Activated T-cell treated with anti-CD3 and anti-CD28 coated beads, Interleukin-2, amount 50 U/mL, for 72 hours (primary cell): ENCODE measurements at regions not wholly inside any gene's neighbourhood (a gene's known extent, or its start where the extent isn't known, plus 50 kb on each side); places are given as distances from the start of the nearest gene placed in this dataset.
A peak's percentile ranks its signal among the peaks of the same experiment; 100 is the strongest.

Experiments
- ATAC-seq, 2 donors: fragments of 150-1000 bp; cut with Tn5 transposase; replicated peaks in 1 of 2; 2 replicates each; pipeline ENCODE4 v1.10.0; 2021; ENCODE audit warnings: moderate library complexity in 2 of 2, mild to moderate bottlenecking in 1 of 2
- DNase-seq, 2 donors: peaks; one replicate each; pipeline ENCODE4 v3.0.0; 2021 to 2022; ENCODE audit warnings: mixed read lengths in 1 of 2
- H3K27ac Mint-ChIP-seq: one replicate; pipeline ENCODE4 v1.8.0; 2022; ENCODE audit warnings: mild to moderate bottlenecking, moderate library complexity, mixed read lengths
- H3K27me3 Mint-ChIP-seq: one replicate; pipeline ENCODE4 v1.8.0; 2022; ENCODE audit warnings: low read depth, mixed read lengths
- H3K36me3 Mint-ChIP-seq, 2 donors: one replicate each; pipeline ENCODE4 v1.8.0; 2022; ENCODE audit warnings: mixed read lengths in 2 of 2, mild to moderate bottlenecking in 1 of 2; ENCODE audit not compliant: insufficient read depth in 2 of 2
- H3K4me1 Mint-ChIP-seq: one replicate; pipeline ENCODE4 v1.8.0; 2022; ENCODE audit warnings: low read depth, mixed read lengths
- H3K4me3 Mint-ChIP-seq, 2 donors: one replicate each; pipeline ENCODE4 v1.8.0; 2022; ENCODE audit warnings: mild to moderate bottlenecking in 2 of 2, mixed read lengths in 2 of 2, moderate library complexity in 2 of 2
- H3K9me3 Mint-ChIP-seq, 2 donors: one replicate each; pipeline ENCODE4 v1.8.0; 2022; ENCODE audit warnings: mixed read lengths in 2 of 2

DNA sequence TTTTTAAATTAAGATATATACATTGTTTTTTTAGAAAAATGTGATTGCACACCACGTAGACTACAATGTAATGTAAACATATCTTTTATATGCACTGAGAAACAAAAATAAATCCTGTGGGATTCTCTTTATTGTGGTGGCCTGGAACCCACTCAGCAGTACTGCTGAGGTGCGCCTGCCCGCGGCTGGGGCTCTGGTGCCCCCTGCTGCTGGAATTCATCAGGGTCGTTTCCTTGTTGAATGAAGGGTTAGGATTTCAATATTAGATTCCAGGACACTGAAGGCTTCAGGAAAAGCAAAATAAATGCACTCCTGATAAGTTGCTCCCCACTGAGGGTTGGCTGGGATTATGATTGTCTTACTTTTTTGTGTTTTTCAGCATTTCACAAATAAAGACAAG is 175.8 kb upstream of the GGTLC1 start:
- Mint-ChIP-seq H3K27me3 (no peaks in the 10 kb centered on the region), H3K36me3 (no peaks in the 10 kb centered on the region), H3K4me1 (no peaks in the 10 kb centered on the region), H3K4me3 (no peak overlapping the region), H3K9me3 (no peaks in the 10 kb centered on the region), H3K27ac (no peak overlapping the region)
- DNase-seq (peak; percentile 22 to 27), ATAC-seq (no peak)

- Mint-ChIP-seq H3K4me1 (no peaks in the 10 kb centered on the region), H3K4me3 (no peak overlapping the region), H3K27me3 (peaks cover 5% of the 10 kb centered on the region), H3K36me3 (no peaks in the 10 kb centered on the region), H3K27ac (no peak overlapping the region), H3K9me3 (no peaks in the 10 kb centered on the region)
- no peak for ATAC-seq
- DNase-seq: no peak
Measured at GRCh38 chr20:24163506-24163905, 174.9 kb upstream of the GGTLC1 start.

- no peaks in the 10 kb centered on the region for H3K9me3 Mint-ChIP-seq
- ATAC-seq: no peak
- peak in 1 of 2 donors; percentile 16 for DNase-seq
- no peaks in the 10 kb centered on the region for H3K36me3 Mint-ChIP-seq
- no peaks in the 10 kb centered on the region for H3K4me1 Mint-ChIP-seq
- H3K27me3 Mint-ChIP-seq: peaks cover 10% of the 10 kb centered on the region
- H3K4me3 Mint-ChIP-seq: no peak overlapping the region
- no peak overlapping the region for H3K27ac Mint-ChIP-seq
Measured at GRCh38 chr20:24160563-24161281, 172.1 kb upstream of the GGTLC1 start.

DNA sequence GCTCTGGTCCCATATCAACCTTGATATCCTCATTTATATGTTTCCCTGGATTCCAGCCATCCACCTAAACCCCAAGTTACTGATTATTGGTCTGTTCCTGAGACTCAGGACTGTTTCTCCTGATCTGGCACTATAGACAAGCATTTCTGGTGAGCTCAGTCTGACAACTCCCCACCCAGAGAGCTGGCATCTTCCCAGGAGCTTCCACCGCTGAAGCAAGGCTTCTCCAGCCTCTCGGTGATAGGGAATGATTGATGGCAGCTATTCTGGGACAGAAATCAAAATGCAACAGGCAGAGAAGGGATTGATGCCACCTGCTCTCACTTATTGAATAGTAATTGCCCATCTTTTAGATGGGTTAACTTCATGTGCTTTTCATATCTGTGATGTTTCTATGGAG is 169.7 kb upstream of the GGTLC1 start:
- H3K9me3 Mint-ChIP-seq: no peaks in the 10 kb centered on the region
- ATAC-seq: no peak
- H3K27ac Mint-ChIP-seq: no peak overlapping the region
- no peak overlapping the region for H3K4me3 Mint-ChIP-seq
- no peaks in the 10 kb centered on the region for H3K4me1 Mint-ChIP-seq
- DNase-seq: no peak
- no peaks in the 10 kb centered on the region for H3K36me3 Mint-ChIP-seq
- H3K27me3 Mint-ChIP-seq: peaks cover 10% of the 10 kb centered on the region

GRCh38 chr20:24157213-24157612 is 168.6 kb upstream of the GGTLC1 start:
- Mint-ChIP-seq H3K27me3 (peaks cover 10% of the 10 kb centered on the region), H3K4me1 (no peaks in the 10 kb centered on the region), H3K9me3 (no peaks in the 10 kb centered on the region), H3K27ac (no peak overlapping the region), H3K36me3 (no peaks in the 10 kb centered on the region), H3K4me3 (no peak overlapping the region)
- peak; percentile 12 to 18 for DNase-seq
- peak; percentile 24 to 83 for ATAC-seq

- Mint-ChIP-seq H3K4me3 (no peak overlapping the region), H3K4me1 (peaks cover 7% of the 10 kb centered on the region), H3K9me3 (peaks cover 0 to 3% of the 10 kb centered on the region in 2 donors), H3K36me3 (peaks cover 0 to 1% of the 10 kb centered on the region in 2 donors), H3K27ac (no peak overlapping the region), H3K27me3 (peaks cover 8% of the 10 kb centered on the region)
- ATAC-seq (no peak), DNase-seq (no peak)
Measured at GRCh38 chr20:24153101-24154040, 164.8 kb upstream of the GGTLC1 start.

DNA sequence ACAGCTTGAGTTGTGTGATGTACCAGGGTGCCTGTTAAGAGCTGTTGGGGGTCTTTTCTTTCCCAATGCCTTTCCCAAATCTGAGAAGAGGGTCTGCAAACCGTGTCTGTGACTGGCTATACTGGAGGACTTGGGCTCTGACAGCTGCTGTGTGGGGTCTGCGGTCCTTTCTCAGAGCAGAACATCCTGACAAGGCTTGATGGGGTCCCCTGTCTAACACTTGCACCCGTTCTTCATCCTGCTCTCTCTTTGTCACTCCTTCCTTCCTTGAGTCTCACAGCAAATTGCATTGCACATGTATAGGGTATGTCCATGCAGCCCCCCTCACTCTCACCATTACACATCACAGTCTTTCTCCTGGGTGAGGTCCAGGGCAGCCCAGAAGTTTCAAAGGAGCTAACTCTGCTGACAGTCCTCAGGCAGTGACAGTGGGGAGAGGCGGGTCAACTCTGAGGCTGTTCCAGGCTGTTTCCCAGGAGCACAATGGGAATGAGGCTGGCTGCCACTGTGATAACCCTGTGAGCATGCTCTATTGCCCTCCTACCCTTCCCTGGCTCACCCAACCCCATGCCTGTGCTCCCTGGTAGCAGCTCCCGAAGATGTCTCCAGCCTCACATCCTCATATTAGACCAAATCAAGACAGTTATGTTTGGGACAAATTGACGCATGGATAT is 163.2 kb upstream of the GGTLC1 start:
- DNase-seq: no peak
- no peak overlapping the region for H3K27ac Mint-ChIP-seq
- peaks cover 0 to 3% of the 10 kb centered on the region in 2 donors for H3K9me3 Mint-ChIP-seq
- no peak for ATAC-seq
- peaks cover 14% of the 10 kb centered on the region for H3K27me3 Mint-ChIP-seq
- no peak overlapping the region for H3K4me3 Mint-ChIP-seq
- peaks cover 15% of the 10 kb centered on the region for H3K4me1 Mint-ChIP-seq
- H3K36me3 Mint-ChIP-seq: peaks cover 0 to 1% of the 10 kb centered on the region in 2 donors

- H3K4me3 Mint-ChIP-seq: no peak overlapping the region
- peaks cover 15% of the 10 kb centered on the region for H3K4me1 Mint-ChIP-seq
- no peak overlapping the region for H3K27ac Mint-ChIP-seq
- H3K9me3 Mint-ChIP-seq: peaks cover 0 to 3% of the 10 kb centered on the region in 2 donors
- peaks cover 20% of the 10 kb centered on the region for H3K27me3 Mint-ChIP-seq
- DNase-seq: no peak
- H3K36me3 Mint-ChIP-seq: peaks cover 0 to 1% of the 10 kb centered on the region in 2 donors
- ATAC-seq: no peak
Measured at GRCh38 chr20:24150406-24150805, 161.8 kb upstream of the GGTLC1 start.

DNA sequence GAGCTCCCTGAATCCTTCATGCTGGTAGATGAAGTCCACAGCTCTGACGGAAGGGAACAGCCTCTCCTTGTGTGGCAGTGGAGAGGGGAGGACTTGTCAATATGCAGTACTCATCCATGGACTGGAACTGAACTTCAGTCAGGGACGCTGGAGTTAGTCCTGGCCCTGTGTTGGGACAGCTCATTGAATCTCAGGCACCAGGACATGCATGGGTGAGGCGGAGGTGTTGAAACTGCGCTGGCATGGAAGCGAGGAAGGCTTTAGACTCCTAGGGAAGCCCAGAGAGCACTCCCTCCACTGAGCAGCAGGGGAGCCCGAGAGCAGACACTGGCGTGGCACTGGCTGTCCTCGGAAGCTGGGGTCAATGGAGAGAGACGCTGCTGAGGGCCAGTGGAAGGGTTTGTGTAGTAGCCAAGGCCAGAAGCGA is 161.3 kb upstream of the GGTLC1 start:
- ATAC-seq (peak in 1 of 2 donors; percentile 39), DNase-seq (peak in 1 of 2 donors; percentile 8)
- Mint-ChIP-seq H3K27ac (no peak overlapping the region), H3K4me1 (peaks cover 15% of the 10 kb centered on the region), H3K27me3 (peaks cover 20% of the 10 kb centered on the region), H3K9me3 (peaks cover 0 to 3% of the 10 kb centered on the region in 2 donors), H3K4me3 (no peak overlapping the region), H3K36me3 (peaks cover 0 to 1% of the 10 kb centered on the region in 2 donors)

DNA sequence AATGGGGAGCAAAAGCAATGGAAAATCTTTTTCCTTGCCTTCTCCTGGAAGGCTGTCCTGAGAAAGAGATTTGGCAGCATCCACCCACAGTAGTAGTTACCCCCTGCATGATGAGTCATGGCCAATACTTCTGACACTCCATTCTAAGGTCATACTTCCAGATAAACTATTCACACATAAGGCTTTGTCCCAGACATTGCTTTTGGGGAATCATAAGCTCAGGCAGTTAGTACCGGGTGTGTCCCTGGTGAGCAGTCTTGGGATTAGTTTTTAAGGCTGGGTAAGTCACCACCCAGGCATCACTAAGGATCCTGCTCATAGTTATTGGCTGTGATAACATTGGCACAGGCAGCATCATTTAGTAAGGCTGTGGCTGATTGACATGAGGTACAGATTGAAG is 160.6 kb upstream of the GGTLC1 start:
- Mint-ChIP-seq H3K36me3 (peaks cover 0 to 1% of the 10 kb centered on the region in 2 donors), H3K4me1 (peaks cover 15% of the 10 kb centered on the region), H3K27me3 (peaks cover 20% of the 10 kb centered on the region), H3K4me3 (no peak overlapping the region), H3K9me3 (peaks cover 0 to 3% of the 10 kb centered on the region in 2 donors), H3K27ac (no peak overlapping the region)
- ATAC-seq (no peak), DNase-seq (no peak)

GRCh38 chr20:24148372-24148771 is 159.8 kb upstream of the GGTLC1 start:
- Mint-ChIP-seq H3K36me3 (peaks cover 0 to 1% of the 10 kb centered on the region in 2 donors), H3K4me3 (no peak overlapping the region), H3K4me1 (peaks cover 15% of the 10 kb centered on the region), H3K27ac (peak overlapping the region; percentile 41), H3K27me3 (peaks cover 20% of the 10 kb centered on the region), H3K9me3 (peaks cover 0 to 3% of the 10 kb centered on the region in 2 donors)
- ATAC-seq (peak; percentile 53 to 73), DNase-seq (peak; percentile 21 to 33)

DNA sequence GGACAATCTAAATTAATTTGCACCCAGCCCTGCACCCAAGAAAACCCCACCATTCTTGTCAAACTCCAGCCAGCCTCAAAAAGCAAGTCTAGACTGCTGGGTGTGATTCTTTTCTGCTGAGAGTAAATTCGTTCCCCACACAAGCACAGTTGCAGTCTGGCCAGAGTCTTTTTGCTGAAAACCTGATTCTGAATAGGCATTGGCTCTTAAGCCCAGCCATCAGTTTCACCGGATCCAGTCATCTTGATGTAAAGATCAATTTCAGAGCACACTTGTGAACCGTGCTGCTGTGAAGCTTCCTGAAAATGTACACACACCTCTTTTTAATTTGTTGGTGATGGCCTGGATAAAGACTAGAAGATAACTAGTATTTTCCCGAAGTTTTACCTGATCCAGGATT is 159.4 kb upstream of the GGTLC1 start:
- Mint-ChIP-seq H3K4me1 (peaks cover 15% of the 10 kb centered on the region), H3K27ac (no peak overlapping the region), H3K27me3 (peaks cover 20% of the 10 kb centered on the region), H3K36me3 (peaks cover 0 to 1% of the 10 kb centered on the region in 2 donors), H3K9me3 (peaks cover 0 to 3% of the 10 kb centered on the region in 2 donors), H3K4me3 (no peak overlapping the region)
- DNase-seq (no peak), ATAC-seq (peak in 1 of 2 donors; percentile 11)

GRCh38 chr20:24147479-24147878 is 158.9 kb upstream of the GGTLC1 start:
- Mint-ChIP-seq H3K36me3 (peaks cover 0 to 1% of the 10 kb centered on the region in 2 donors), H3K9me3 (peaks cover 0 to 3% of the 10 kb centered on the region in 2 donors), H3K4me1 (peaks cover 15% of the 10 kb centered on the region), H3K4me3 (no peak overlapping the region), H3K27me3 (peaks cover 20% of the 10 kb centered on the region), H3K27ac (no peak overlapping the region)
- no peak for DNase-seq
- no peak for ATAC-seq
